Ishikawa (cell line): ENCODE measurements at regions not wholly inside any gene's neighbourhood (a gene's known extent, or its start where the extent isn't known, plus 50 kb on each side); places are given as distances from the start of the nearest gene placed in this dataset.

Experiments
- CEBPB ChIP-seq: IDR thresholded peaks from 2 replicates; pipeline ENCODE4 v1.6.1; 2012
- CREB1 ChIP-seq: IDR thresholded peaks from 2 replicates; pipeline ENCODE4 v1.6.1; 2012; ENCODE audit warnings: low read depth
- EGR1 ChIP-seq: IDR thresholded peaks from 2 replicates; pipeline ENCODE4 v1.6.1; 2012
- EP300 ChIP-seq: IDR thresholded peaks from 2 replicates; pipeline ENCODE4 v1.6.1; 2012; ENCODE audit warnings: borderline replicate concordance
- FOXM1 ChIP-seq: IDR thresholded peaks from 2 replicates; pipeline ENCODE4 v1.6.1; 2012; ENCODE audit warnings: low read depth, borderline replicate concordance
- MAX ChIP-seq: IDR thresholded peaks from 2 replicates; pipeline ENCODE4 v1.6.1; 2012
- NFIC ChIP-seq: IDR thresholded peaks from 2 replicates; pipeline ENCODE4 v1.6.1; 2012
- RAD21 ChIP-seq: IDR thresholded peaks from 2 replicates; pipeline ENCODE4 v1.6.1; 2012; ENCODE audit warnings: low read depth
- TAF1 ChIP-seq: IDR thresholded peaks from 2 replicates; pipeline ENCODE4 v1.6.1; 2012; ENCODE audit warnings: low read depth, mild to moderate bottlenecking
- TCF12 ChIP-seq: IDR thresholded peaks from 2 replicates; pipeline ENCODE4 v1.6.1; 2012; ENCODE audit warnings: low read depth
- TEAD4 ChIP-seq: IDR thresholded peaks from 2 replicates; pipeline ENCODE4 v1.6.1; 2012
- YY1 ChIP-seq: IDR thresholded peaks from 2 replicates; pipeline ENCODE4 v1.6.1; 2012; ENCODE audit warnings: low read depth
- ZBTB7A ChIP-seq: IDR thresholded peaks from 2 replicates; pipeline ENCODE4 v1.6.1; 2012; ENCODE audit warnings: low read depth
- TF ChIP-seq, protein P1 (sequence below): IDR thresholded peaks from 2 replicates; pipeline ENCODE4 v1.6.1; 2012
- TF ChIP-seq, protein P2 (sequence below): IDR thresholded peaks from 2 replicates; pipeline ENCODE4 v1.6.1; 2012; ENCODE audit warnings: low read depth, mild to moderate bottlenecking

DNA sequence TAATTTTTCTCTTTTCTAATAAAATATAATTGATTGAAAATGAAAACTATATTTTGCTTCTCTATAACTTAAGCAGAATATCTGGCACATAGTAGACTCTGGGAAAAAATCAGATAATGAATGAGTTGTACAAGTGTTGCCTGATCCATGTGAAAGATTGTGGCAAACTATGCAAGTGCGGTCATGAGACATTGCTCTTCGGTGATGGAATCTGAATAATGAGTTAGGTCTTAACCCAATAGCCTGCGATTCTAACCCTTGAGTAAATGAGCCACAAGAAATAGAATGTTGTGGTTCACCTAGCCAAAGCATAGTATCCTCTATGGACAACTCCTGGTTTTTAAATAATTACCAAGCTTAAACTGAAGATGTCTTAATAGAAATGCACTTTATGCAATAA, 333.7 kb upstream of the LUZP2 start:
- TF ChIP-seq NFIC (no peak), YY1 (no peak), TAF1 (no peak), ZBTB7A (no peak)
- TF ChIP-seq, protein P1, sequence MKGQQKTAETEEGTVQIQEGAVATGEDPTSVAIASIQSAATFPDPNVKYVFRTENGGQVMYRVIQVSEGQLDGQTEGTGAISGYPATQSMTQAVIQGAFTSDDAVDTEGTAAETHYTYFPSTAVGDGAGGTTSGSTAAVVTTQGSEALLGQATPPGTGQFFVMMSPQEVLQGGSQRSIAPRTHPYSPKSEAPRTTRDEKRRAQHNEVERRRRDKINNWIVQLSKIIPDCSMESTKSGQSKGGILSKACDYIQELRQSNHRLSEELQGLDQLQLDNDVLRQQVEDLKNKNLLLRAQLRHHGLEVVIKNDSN, result no peak

- TF ChIP-seq EP300 (no peak), MAX (no peak), TAF1 (no peak), CREB1 (no peak), RAD21 (no peak), ZBTB7A (no peak), YY1 (no peak), CEBPB (no peak), TEAD4 (no peak), NFIC (no peak), FOXM1 (no peak)
- TF ChIP-seq, protein P2, sequence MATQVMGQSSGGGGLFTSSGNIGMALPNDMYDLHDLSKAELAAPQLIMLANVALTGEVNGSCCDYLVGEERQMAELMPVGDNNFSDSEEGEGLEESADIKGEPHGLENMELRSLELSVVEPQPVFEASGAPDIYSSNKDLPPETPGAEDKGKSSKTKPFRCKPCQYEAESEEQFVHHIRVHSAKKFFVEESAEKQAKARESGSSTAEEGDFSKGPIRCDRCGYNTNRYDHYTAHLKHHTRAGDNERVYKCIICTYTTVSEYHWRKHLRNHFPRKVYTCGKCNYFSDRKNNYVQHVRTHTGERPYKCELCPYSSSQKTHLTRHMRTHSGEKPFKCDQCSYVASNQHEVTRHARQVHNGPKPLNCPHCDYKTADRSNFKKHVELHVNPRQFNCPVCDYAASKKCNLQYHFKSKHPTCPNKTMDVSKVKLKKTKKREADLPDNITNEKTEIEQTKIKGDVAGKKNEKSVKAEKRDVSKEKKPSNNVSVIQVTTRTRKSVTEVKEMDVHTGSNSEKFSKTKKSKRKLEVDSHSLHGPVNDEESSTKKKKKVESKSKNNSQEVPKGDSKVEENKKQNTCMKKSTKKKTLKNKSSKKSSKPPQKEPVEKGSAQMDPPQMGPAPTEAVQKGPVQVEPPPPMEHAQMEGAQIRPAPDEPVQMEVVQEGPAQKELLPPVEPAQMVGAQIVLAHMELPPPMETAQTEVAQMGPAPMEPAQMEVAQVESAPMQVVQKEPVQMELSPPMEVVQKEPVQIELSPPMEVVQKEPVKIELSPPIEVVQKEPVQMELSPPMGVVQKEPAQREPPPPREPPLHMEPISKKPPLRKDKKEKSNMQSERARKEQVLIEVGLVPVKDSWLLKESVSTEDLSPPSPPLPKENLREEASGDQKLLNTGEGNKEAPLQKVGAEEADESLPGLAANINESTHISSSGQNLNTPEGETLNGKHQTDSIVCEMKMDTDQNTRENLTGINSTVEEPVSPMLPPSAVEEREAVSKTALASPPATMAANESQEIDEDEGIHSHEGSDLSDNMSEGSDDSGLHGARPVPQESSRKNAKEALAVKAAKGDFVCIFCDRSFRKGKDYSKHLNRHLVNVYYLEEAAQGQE, result no peak
- TF ChIP-seq, protein P1, result no peak
Measured at GRCh38 chr11:24163841-24164240, 333.0 kb upstream of the LUZP2 start.

DNA sequence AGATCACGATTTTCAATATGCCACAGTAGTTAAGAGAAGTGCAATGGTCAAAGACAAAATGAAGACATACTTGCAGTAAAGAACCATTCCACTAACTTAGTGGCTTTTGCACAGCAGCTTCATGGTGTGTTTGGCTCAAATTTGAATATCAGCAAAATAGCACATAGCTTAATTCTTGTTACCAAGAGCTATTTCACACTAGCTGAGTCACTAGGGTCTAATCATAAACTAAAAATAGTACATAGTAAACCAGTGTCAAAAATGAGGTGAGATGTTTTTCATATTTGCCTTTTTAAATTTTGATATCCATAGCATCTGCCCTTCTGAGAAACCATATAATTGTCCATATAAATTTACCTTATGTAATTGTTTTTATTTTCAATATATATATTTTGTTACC, 325.0 kb upstream of the LUZP2 start:
- TF ChIP-seq TCF12, result no peak
- no peak for TF ChIP-seq ZBTB7A
- TF ChIP-seq NFIC, result no peak
- no peak for TF ChIP-seq YY1
- TF ChIP-seq TAF1, result no peak

DNA sequence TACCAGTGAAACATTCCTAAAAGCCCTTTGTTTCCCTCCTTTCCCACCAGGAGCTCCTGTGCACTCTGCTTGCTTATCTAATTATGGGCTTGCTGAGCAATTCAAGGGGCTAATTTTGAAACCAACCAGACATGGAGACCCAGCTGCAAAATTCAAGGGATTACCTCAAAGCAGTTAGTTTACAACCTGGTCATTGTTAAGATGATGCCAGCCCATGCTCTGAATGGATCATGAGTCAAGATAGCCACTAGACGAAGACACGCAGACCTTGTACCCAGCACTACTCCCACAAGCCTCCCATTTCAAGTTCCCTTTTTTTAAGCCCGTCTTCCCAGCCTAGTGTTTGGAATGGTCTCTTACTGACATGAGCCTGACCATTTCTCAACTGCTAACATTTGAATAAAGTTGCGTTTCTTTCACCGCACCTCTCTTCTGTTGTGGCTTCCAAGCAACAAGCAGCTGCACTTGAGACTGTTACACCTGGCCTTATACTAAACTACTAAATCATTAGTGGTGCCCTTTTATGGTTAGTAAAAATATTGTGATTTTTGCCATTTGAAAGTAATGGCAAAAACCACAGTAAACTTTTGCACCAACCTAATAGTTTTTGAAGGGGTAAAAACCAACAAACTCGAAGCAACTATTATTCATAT, 315.3 kb upstream of the LUZP2 start:
- TF ChIP-seq TAF1, result no peak
- TF ChIP-seq FOXM1, result no peak
- no peak for TF ChIP-seq CREB1
- no peak for TF ChIP-seq TCF12
- no peak for TF ChIP-seq ZBTB7A
- TF ChIP-seq EGR1, result no peak
- no peak for TF ChIP-seq CEBPB
- no peak for TF ChIP-seq YY1
- TF ChIP-seq RAD21, result no peak
- TF ChIP-seq MAX, result no peak

DNA sequence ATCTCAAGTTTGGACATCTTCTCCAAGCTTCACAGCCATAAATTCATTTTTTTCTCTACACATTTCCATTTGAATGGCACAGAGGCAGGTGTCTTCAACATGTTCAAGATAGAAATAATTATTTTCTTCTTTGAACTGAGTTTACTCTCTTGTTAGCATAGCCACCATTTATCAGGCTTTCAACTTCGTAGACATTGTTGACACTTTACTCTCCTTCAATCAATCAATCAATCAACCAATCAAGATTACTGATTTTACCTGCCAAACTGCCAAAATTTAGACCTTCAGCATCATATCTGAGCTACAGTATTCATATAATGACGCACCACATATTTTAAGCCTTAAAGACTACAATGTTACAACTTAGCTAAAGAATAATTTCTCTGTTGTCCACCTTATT, 300.1 kb upstream of the LUZP2 start:
- TF ChIP-seq YY1 (no peak), CEBPB (no peak), NFIC (no peak), TEAD4 (no peak), FOXM1 (no peak), RAD21 (no peak), TCF12 (no peak), CREB1 (no peak)
- TF ChIP-seq, protein P2, result no peak

- TF ChIP-seq, protein P2, result no peak
- TF ChIP-seq, protein P1, result no peak
- TF ChIP-seq EP300 (no peak), TAF1 (no peak), FOXM1 (no peak)
Measured at GRCh38 chr11:24198481-24198880, 298.4 kb upstream of the LUZP2 start.
